Adrenal gland (tissue), 5 donors: ENCODE measurements at regions not wholly inside any gene's neighbourhood (a gene's known extent, or its start where the extent isn't known, plus 50 kb on each side); places are given as distances from the start of the nearest gene placed in this dataset.

Experiments
- POLR2A ChIP-seq, 2 donors: fragments of 450-650 bp; IDR thresholded peaks; one replicate each; pipeline ENCODE4 v1.6.1; 2017; ENCODE audit warnings: antibody characterized with exemption in 2 of 2, mild to moderate bottlenecking in 2 of 2, moderate library complexity in 1 of 2
- TF ChIP-seq, protein P1 (sequence below), 6 experiments: fragments of 450-650 bp in 4 of 6; fragments of 200-600 bp in 2 of 6; sonication (generic) in 1 of 6; IDR thresholded peaks; 1 replicate in 5 of 6; 2 replicates in 1 of 6; pipeline versions ENCODE4 v1.5.1 to v1.8.0; 2016 to 2021; ENCODE audit warnings: antibody characterized with exemption in 6 of 6, mild to moderate bottlenecking in 2 of 6, moderate library complexity in 1 of 6
- donor health status: DM: no; HTN: no; CAD: no.

DNA sequence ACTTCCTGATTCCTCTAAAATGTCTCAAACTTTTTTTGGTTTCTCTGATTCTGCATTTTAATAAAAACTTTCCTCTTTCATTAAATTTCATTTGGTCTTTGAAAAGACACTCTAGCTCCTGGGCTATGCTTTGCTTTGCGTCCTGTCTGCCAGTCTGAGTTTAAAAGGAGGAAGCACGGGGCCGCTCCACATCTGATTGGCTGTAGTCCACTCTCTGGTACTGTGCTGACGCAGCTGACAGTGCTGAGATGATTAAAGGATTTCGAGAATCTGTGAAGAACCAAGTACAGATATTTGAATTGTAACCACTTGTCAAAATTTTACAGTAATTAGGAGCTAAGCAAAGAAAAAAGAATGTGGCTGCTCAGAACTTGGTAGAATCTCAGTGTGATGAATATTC, 199.6 kb upstream of the HNMT start:
- TF ChIP-seq, protein P1, sequence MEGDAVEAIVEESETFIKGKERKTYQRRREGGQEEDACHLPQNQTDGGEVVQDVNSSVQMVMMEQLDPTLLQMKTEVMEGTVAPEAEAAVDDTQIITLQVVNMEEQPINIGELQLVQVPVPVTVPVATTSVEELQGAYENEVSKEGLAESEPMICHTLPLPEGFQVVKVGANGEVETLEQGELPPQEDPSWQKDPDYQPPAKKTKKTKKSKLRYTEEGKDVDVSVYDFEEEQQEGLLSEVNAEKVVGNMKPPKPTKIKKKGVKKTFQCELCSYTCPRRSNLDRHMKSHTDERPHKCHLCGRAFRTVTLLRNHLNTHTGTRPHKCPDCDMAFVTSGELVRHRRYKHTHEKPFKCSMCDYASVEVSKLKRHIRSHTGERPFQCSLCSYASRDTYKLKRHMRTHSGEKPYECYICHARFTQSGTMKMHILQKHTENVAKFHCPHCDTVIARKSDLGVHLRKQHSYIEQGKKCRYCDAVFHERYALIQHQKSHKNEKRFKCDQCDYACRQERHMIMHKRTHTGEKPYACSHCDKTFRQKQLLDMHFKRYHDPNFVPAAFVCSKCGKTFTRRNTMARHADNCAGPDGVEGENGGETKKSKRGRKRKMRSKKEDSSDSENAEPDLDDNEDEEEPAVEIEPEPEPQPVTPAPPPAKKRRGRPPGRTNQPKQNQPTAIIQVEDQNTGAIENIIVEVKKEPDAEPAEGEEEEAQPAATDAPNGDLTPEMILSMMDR (IDR thresholded peaks at IDR 0.05) = no peak
- no peak for TF ChIP-seq POLR2A (IDR thresholded peaks at IDR 0.05)
